H1 (cell line): ENCODE measurements at regions not wholly inside any gene's neighbourhood (a gene's known extent, or its start where the extent isn't known, plus 50 kb on each side); places are given as distances from the start of the nearest gene placed in this dataset.

Experiments
- NRF1 ChIP-seq: IDR thresholded peaks from 2 replicates; pipeline ENCODE4 v1.6.1; 2011; ENCODE audit warnings: mild to moderate bottlenecking, low read depth, low read length, improper control_type of control experiment
- PHF8 ChIP-seq: fragments of 200-600 bp; sonication (generic); conservative IDR thresholded peaks from 2 replicates; pipeline ENCODE4 v1.7.1; 2012; ENCODE audit warnings: low read depth, mild to moderate bottlenecking, inconsistent platforms, low read length, moderate library complexity
- SIRT6 ChIP-seq: IDR thresholded peaks from one replicate; pipeline ENCODE4 v1.7.1; 2012; ENCODE audit warnings: low read length, inconsistent platforms
- SIX5 ChIP-seq: IDR thresholded peaks from 2 replicates; pipeline ENCODE4 v1.6.1; 2011; ENCODE audit warnings: mild to moderate bottlenecking, low read depth, low read length
- TAF1 ChIP-seq: IDR thresholded peaks from 2 replicates; pipeline ENCODE4 v1.6.1; 2011; ENCODE audit warnings: mild to moderate bottlenecking, low read depth, low read length
- TCF12 ChIP-seq: IDR thresholded peaks from 2 replicates; pipeline ENCODE4 v1.6.1; 2011; ENCODE audit warnings: low read depth, mild to moderate bottlenecking, low read length

DNA sequence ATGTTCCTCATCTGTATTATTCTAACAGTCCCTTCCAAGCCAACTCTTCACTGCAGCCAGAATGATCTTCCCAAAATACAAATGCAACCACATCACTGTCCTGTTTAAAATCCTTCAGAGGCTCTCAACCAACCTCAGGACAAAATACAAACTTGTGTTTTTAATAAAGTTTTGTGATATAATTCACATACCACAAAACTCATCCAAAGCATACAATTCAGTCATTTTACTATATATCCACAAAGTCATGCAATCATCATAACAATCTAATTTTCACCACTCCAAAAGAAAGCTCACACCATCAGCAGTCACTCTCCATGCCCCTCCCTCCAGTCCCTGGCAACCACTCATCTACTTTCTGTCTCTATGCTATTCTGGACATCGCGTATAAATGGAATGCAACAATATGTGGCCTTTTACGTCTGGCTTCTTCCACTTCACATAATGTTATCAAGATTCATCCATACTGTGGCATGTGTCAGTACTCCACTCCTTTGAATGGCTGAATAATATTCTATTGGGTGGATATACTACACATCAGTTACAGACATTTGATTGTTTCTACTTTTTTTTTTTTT, 81.7 kb upstream of the DOCK9 start (continued):
- TF ChIP-seq SIX5 (no peak), NRF1 (no peak), TAF1 (no peak), SIRT6 (no peak), TCF12 (no peak), PHF8 (no peak)
- TF ChIP-seq, all 59 proteins: peak for 0
